ENCODE measurements at regions not wholly inside any gene's neighbourhood (a gene's known extent, or its start where the extent isn't known, plus 50 kb on each side); places are given as distances from the start of the nearest gene placed in this dataset.
"Not testable (repeated sequence)": the region's sequence is repeated elsewhere in the genome, so short reads cannot be mapped to it uniquely, and the experiment has no call there.

DNA sequence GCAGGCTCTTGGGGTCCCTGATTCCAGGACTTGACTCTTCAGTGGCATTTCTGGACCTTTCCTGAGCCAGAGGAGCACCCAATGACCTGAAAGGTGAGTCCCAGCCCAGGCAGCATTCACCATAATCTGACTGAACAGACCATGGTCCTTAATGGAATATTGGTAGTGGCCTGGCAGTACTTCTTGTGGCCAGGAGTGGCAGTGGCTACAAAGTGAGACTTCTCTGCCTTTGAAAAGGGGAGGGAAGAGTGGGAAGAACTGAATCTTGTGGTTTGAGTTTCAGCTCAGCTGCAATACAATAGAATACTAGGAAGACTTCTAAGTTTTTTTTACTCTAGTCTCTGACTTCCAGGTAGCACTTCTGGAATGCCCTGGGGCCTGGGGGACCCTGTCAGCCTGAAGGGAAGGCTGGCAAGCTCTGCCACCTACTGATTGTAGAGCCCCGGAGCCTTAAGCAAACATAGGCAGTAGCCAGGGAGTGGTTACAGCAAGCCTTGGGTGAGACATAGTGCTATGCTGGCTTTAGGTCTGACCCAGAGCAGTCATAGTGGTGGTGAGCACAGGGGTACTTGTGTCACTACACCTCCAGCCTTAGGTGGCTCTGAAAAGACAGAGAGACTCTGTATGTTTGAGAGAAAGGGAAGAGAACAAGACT, 674.2 kb upstream of the MANEA start:
- no peaks in the 10 kb centered on the region for H3K4me1 ChIP-seq (ENCODE audit: control insufficient read depth in 2 of 2, insufficient read depth in 2 of 2, low read length in 2 of 2)
- no peak overlapping the region for H3K4me3 ChIP-seq (ENCODE audit: low read length in 2 of 2)
- no peaks in the 10 kb centered on the region for H3K27me3 ChIP-seq (ENCODE audit: control insufficient read depth in 2 of 2, insufficient read depth in 2 of 2, low read length in 2 of 2)
- H3K36me3 ChIP-seq (ENCODE audit: control insufficient read depth in 2 of 2, insufficient read depth in 2 of 2, low read length in 2 of 2): no peaks in the 10 kb centered on the region
- no peak overlapping the region for H3K27ac ChIP-seq (ENCODE audit: low read depth in 2 of 2, low read length in 2 of 2)
- H3K9me3 ChIP-seq (ENCODE audit: control insufficient read depth in 2 of 2, low read length in 2 of 2): no peaks in the 10 kb centered on the region
- no peak overlapping the region for H3K9ac ChIP-seq (ENCODE audit: low read depth in 1 of 2, low read length in 2 of 2)

DNA sequence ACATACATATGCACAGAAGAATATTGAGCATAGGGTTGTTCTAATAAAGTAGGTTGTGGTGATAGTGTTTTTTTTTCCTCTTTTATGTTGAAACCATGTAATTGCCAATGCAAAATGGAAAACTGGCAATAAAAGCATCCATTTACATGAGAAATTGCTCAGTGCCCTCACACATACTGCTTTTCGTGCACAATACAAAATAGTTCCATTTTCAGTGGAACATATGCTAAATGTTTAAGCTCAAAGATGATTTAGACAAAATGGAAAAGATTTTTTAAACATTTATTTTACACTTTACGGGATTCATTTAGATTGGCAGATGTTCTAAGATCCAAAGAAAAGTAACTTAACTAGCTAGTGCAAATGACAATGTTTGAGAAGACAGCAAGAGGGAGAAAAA, 678.1 kb upstream of the MANEA start:
- Histone ChIP-seq H3K9me3 (ENCODE audit: control insufficient read depth in 2 of 2, low read length in 2 of 2) (no peaks in the 10 kb centered on the region), H3K4me3 (ENCODE audit: low read length in 2 of 2) (no peak overlapping the region), H3K27me3 (ENCODE audit: control insufficient read depth in 2 of 2, insufficient read depth in 2 of 2, low read length in 2 of 2) (no peaks in the 10 kb centered on the region), H3K27ac (ENCODE audit: low read depth in 2 of 2, low read length in 2 of 2) (no peak overlapping the region), H3K9ac (ENCODE audit: low read depth in 1 of 2, low read length in 2 of 2) (no peak overlapping the region), H3K36me3 (ENCODE audit: control insufficient read depth in 2 of 2, insufficient read depth in 2 of 2, low read length in 2 of 2) (no peaks in the 10 kb centered on the region), H3K4me1 (ENCODE audit: control insufficient read depth in 2 of 2, insufficient read depth in 2 of 2, low read length in 2 of 2) (no peaks in the 10 kb centered on the region)

DNA sequence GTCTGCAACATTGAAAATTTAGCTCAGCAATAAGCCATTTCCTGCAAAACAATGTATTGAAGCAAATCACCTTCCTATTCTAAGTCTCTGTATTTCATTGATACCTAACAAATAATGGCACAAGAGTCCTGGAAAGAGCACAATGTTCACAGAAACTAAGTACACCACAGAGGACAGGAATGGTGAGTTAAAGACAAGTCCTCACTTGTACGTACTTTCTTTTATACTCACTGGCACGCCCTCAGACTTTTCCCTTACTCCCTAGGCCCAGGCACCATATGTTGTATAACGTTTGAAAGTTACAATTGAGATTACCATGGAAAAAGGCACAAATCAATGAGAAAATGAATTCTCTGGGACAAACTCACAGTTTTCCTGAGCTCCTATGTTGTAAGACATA, 683.0 kb upstream of the MANEA start:
- Histone ChIP-seq H3K4me3 (ENCODE audit: low read length in 2 of 2) (no peak overlapping the region), H3K27me3 (ENCODE audit: control insufficient read depth in 2 of 2, insufficient read depth in 2 of 2, low read length in 2 of 2) (no peaks in the 10 kb centered on the region), H3K36me3 (ENCODE audit: control insufficient read depth in 2 of 2, insufficient read depth in 2 of 2, low read length in 2 of 2) (no peaks in the 10 kb centered on the region), H3K9ac (ENCODE audit: low read depth in 1 of 2, low read length in 2 of 2) (no peak overlapping the region), H3K9me3 (ENCODE audit: control insufficient read depth in 2 of 2, low read length in 2 of 2) (no peaks in the 10 kb centered on the region), H3K27ac (ENCODE audit: low read depth in 2 of 2, low read length in 2 of 2) (no peak overlapping the region), H3K4me1 (ENCODE audit: control insufficient read depth in 2 of 2, insufficient read depth in 2 of 2, low read length in 2 of 2) (no peaks in the 10 kb centered on the region)

DNA sequence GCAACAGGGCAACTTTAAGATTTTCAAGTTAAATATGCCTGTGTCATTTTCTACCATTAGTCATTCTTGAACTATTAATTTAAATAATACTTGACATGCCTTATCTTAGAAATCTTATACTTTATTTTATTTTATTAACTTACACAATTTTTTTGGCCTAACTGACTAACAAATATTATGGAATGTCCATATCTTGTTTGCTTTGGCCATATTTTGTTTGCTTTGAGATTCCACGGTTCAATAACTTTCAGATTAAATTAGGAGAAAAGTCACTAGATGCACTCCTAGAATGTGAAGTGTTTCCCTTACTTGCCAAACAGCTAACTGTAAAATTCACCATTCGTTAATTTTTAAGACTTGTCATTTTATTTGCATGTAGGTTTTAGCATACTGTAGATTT, 684.0 kb upstream of the MANEA start:
- Histone ChIP-seq H3K9me3 (ENCODE audit: control insufficient read depth in 2 of 2, low read length in 2 of 2) (no peaks in the 10 kb centered on the region), H3K9ac (ENCODE audit: low read depth in 1 of 2, low read length in 2 of 2) (no peak overlapping the region), H3K36me3 (ENCODE audit: control insufficient read depth in 2 of 2, insufficient read depth in 2 of 2, low read length in 2 of 2) (no peaks in the 10 kb centered on the region), H3K27me3 (ENCODE audit: control insufficient read depth in 2 of 2, insufficient read depth in 2 of 2, low read length in 2 of 2) (no peaks in the 10 kb centered on the region), H3K4me3 (ENCODE audit: low read length in 2 of 2) (no peak overlapping the region), H3K4me1 (ENCODE audit: control insufficient read depth in 2 of 2, insufficient read depth in 2 of 2, low read length in 2 of 2) (no peaks in the 10 kb centered on the region), H3K27ac (ENCODE audit: low read depth in 2 of 2, low read length in 2 of 2) (no peak overlapping the region)

DNA sequence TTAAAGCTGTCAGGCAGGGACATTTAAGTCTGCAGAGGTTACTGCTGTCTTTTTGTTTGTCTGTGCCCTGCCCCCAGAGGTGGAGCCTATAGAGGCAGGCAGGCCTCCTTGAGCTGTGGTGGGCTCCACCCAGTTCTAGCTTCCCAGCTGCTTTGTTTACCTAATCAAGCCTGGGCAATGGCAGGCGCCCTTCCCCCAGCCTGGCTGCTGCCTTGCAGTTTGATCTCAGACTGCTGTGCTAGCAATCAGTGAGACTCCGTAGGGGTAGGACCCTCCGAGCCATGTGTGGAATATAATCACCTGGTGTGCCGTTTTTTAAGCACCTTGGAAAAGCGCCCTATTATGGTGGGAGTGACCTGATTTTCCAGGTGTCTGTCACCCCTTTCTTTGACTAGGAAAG, 703.5 kb upstream of the MANEA start:
- not testable (repeated sequence) for H3K27me3 ChIP-seq (ENCODE audit: control insufficient read depth in 2 of 2, insufficient read depth in 2 of 2, low read length in 2 of 2); H3K9ac ChIP-seq (ENCODE audit: low read depth in 1 of 2, low read length in 2 of 2); H3K36me3 ChIP-seq (ENCODE audit: control insufficient read depth in 2 of 2, insufficient read depth in 2 of 2, low read length in 2 of 2); H3K27ac ChIP-seq (ENCODE audit: low read depth in 2 of 2, low read length in 2 of 2); H3K4me3 ChIP-seq (ENCODE audit: low read length in 2 of 2); H3K9me3 ChIP-seq (ENCODE audit: control insufficient read depth in 2 of 2, low read length in 2 of 2); H3K4me1 ChIP-seq (ENCODE audit: control insufficient read depth in 2 of 2, insufficient read depth in 2 of 2, low read length in 2 of 2)

DNA sequence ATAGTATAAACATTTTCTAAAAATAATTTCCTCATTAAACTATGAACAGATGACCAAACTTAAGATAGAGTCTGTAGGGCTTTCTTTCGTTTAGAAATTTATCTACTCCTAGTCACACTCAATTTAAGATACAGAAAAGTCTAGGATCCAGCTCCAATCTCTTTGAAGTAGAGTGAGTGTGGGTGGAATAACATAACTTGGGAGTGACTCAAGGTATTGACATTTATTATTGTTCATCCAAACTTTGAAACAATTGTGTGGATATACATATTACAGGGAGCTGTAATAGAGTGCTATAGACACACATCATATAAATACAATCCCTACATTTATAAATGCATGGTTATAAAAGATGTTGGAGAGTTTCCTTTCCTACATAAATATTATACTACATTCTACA, 715.2 kb upstream of the MANEA start:
- Histone ChIP-seq H3K27ac (ENCODE audit: low read depth in 2 of 2, low read length in 2 of 2) (no peak overlapping the region), H3K36me3 (ENCODE audit: control insufficient read depth in 2 of 2, insufficient read depth in 2 of 2, low read length in 2 of 2) (no peaks in the 10 kb centered on the region), H3K27me3 (ENCODE audit: control insufficient read depth in 2 of 2, insufficient read depth in 2 of 2, low read length in 2 of 2) (no peaks in the 10 kb centered on the region), H3K9me3 (ENCODE audit: control insufficient read depth in 2 of 2, low read length in 2 of 2) (no peaks in the 10 kb centered on the region), H3K4me3 (ENCODE audit: low read length in 2 of 2) (no peak overlapping the region), H3K9ac (ENCODE audit: low read depth in 1 of 2, low read length in 2 of 2) (no peak overlapping the region), H3K4me1 (ENCODE audit: control insufficient read depth in 2 of 2, insufficient read depth in 2 of 2, low read length in 2 of 2) (no peaks in the 10 kb centered on the region)

DNA sequence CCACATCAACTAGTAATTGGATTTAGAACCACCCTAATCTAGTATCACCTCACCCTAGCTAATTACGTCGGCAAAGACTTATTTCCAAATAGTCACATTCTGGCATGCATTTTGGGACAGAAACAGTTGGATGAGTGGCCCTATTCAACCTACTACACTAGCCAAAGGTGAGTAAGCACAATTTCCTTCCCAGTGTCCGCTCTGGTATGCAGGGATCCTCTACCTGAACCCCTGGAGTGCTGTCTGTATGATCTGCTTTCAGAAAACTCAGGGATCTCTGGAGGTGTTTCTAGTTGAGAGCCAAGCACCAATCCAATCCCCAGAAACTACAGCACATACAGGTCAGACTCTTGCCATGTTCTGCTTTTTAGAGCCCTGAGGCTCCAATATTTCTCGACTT, 717.4 kb upstream of the MANEA start:
- Histone ChIP-seq H3K27ac (ENCODE audit: low read depth in 2 of 2, low read length in 2 of 2) (no peak overlapping the region), H3K9me3 (ENCODE audit: control insufficient read depth in 2 of 2, low read length in 2 of 2) (no peaks in the 10 kb centered on the region), H3K4me3 (ENCODE audit: low read length in 2 of 2) (no peak overlapping the region), H3K27me3 (ENCODE audit: control insufficient read depth in 2 of 2, insufficient read depth in 2 of 2, low read length in 2 of 2) (no peaks in the 10 kb centered on the region), H3K9ac (ENCODE audit: low read depth in 1 of 2, low read length in 2 of 2) (no peak overlapping the region), H3K4me1 (ENCODE audit: control insufficient read depth in 2 of 2, insufficient read depth in 2 of 2, low read length in 2 of 2) (no peaks in the 10 kb centered on the region), H3K36me3 (ENCODE audit: control insufficient read depth in 2 of 2, insufficient read depth in 2 of 2, low read length in 2 of 2) (no peaks in the 10 kb centered on the region)

DNA sequence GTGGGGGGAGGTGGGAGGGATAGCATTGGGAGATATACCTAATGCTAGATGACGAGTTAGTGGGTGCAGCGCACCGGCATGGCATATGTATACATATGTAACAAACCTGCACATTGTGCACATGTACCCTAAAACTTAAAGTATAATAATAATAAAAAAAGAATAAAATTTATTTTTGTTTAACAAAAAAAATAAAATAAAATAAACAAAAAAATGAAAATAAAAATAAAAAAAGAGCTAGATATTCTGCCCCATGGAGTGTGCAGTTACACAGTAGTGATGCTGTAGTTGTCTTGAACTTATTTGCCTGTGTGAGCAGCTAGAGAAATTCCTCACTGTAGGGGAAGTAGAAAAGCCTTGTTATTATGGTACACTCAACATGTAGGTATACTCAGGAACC, 720.3 kb upstream of the MANEA start:
- not testable (repeated sequence) for H3K36me3 ChIP-seq (ENCODE audit: control insufficient read depth in 2 of 2, insufficient read depth in 2 of 2, low read length in 2 of 2); H3K4me3 ChIP-seq (ENCODE audit: low read length in 2 of 2); H3K9me3 ChIP-seq (ENCODE audit: control insufficient read depth in 2 of 2, low read length in 2 of 2); H3K9ac ChIP-seq (ENCODE audit: low read depth in 1 of 2, low read length in 2 of 2); H3K27me3 ChIP-seq (ENCODE audit: control insufficient read depth in 2 of 2, insufficient read depth in 2 of 2, low read length in 2 of 2); H3K27ac ChIP-seq (ENCODE audit: low read depth in 2 of 2, low read length in 2 of 2); H3K4me1 ChIP-seq (ENCODE audit: control insufficient read depth in 2 of 2, insufficient read depth in 2 of 2, low read length in 2 of 2)

DNA sequence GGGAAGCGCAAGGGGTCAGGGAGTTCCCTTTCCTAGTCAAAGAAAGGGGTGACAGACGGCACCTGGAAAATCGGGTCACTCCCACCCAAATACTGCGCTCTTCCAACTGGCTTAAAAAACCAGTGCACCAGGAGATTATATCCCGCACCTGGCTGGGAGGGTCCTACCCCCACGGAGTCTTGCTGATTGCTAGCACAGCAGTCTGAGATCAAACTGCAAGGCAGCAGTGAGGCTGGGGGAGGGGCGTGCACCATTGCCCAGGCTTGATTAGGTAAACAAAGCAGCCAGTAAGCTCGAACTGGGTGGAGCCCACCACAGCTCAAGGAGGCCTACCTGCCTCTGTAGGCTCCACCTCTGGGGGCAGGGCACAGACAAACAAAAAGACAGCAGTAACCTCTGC, 726.0 kb upstream of the MANEA start:
- not testable (repeated sequence) for H3K27ac ChIP-seq (ENCODE audit: low read depth in 2 of 2, low read length in 2 of 2); H3K9me3 ChIP-seq (ENCODE audit: control insufficient read depth in 2 of 2, low read length in 2 of 2); H3K4me1 ChIP-seq (ENCODE audit: control insufficient read depth in 2 of 2, insufficient read depth in 2 of 2, low read length in 2 of 2); H3K4me3 ChIP-seq (ENCODE audit: low read length in 2 of 2); H3K27me3 ChIP-seq (ENCODE audit: control insufficient read depth in 2 of 2, insufficient read depth in 2 of 2, low read length in 2 of 2); H3K9ac ChIP-seq (ENCODE audit: low read depth in 1 of 2, low read length in 2 of 2); H3K36me3 ChIP-seq (ENCODE audit: control insufficient read depth in 2 of 2, insufficient read depth in 2 of 2, low read length in 2 of 2)

DNA sequence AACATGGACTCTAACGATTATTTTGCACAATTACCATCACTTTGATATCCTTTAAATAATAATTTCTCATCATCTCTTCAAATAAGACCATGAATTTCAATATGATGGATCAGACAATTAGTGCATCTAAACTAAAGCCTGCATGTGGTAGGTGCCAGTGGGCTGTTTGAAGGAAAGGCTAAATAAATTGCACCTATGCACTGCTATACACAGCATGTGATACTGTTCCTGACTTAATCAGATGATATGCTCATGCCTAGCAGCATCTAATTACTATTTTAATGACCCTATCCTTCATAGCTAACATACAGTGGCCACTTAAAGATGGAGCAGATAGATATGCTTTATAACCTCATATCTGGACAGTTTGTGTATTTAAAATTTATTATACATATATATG, 731.6 kb upstream of the MANEA start:
- Histone ChIP-seq H3K4me1 (ENCODE audit: control insufficient read depth in 2 of 2, insufficient read depth in 2 of 2, low read length in 2 of 2) (no peaks in the 10 kb centered on the region), H3K27me3 (ENCODE audit: control insufficient read depth in 2 of 2, insufficient read depth in 2 of 2, low read length in 2 of 2) (no peaks in the 10 kb centered on the region), H3K9ac (ENCODE audit: low read depth in 1 of 2, low read length in 2 of 2) (no peak overlapping the region), H3K9me3 (ENCODE audit: control insufficient read depth in 2 of 2, low read length in 2 of 2) (no peaks in the 10 kb centered on the region), H3K36me3 (ENCODE audit: control insufficient read depth in 2 of 2, insufficient read depth in 2 of 2, low read length in 2 of 2) (no peaks in the 10 kb centered on the region), H3K4me3 (ENCODE audit: low read length in 2 of 2) (no peak overlapping the region), H3K27ac (ENCODE audit: low read depth in 2 of 2, low read length in 2 of 2) (no peak overlapping the region)

DNA sequence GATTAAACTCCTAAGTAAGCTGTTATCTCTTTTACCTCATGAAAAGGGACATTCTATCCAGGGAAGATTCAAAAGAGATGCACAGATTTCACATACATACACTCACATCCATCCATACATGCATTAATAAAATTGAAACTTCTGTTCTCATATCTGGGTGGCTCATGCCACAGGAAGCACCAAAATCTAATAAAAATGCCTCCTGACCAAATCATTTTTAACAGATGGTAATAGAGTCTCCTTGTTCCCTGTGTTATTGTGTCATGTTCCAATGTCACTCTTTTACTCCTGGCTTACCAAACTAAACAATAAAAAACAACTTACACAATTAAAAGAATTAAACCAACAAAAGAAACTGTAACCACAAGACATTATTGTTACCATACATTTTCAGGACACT, 742.1 kb upstream of the MANEA start:
- Histone ChIP-seq H3K27me3 (ENCODE audit: control insufficient read depth in 2 of 2, insufficient read depth in 2 of 2, low read length in 2 of 2) (no peaks in the 10 kb centered on the region), H3K9ac (ENCODE audit: low read depth in 1 of 2, low read length in 2 of 2) (no peak overlapping the region), H3K27ac (ENCODE audit: low read depth in 2 of 2, low read length in 2 of 2) (no peak overlapping the region), H3K4me1 (ENCODE audit: control insufficient read depth in 2 of 2, insufficient read depth in 2 of 2, low read length in 2 of 2) (no peaks in the 10 kb centered on the region), H3K36me3 (ENCODE audit: control insufficient read depth in 2 of 2, insufficient read depth in 2 of 2, low read length in 2 of 2) (no peaks in the 10 kb centered on the region), H3K4me3 (ENCODE audit: low read length in 2 of 2) (no peak overlapping the region), H3K9me3 (ENCODE audit: control insufficient read depth in 2 of 2, low read length in 2 of 2) (no peaks in the 10 kb centered on the region)
